ENCODE measurements at regions not wholly inside any gene's neighbourhood (a gene's known extent, or its start where the extent isn't known, plus 50 kb on each side); places are given as distances from the start of the nearest gene placed in this dataset.

GRCh38 chr12:131192951-131193350 lies 239.2 kb downstream of the ADGRD1 start:
- no peak overlapping the region for H3K9ac ChIP-seq (ENCODE audit: low read length)
- no peak overlapping the region for H3K27ac ChIP-seq (ENCODE audit: low read depth, low read length)
- H2BK15ac ChIP-seq (replicated peaks; ENCODE audit: low read depth), result no peak overlapping the region
- no peak overlapping the region for H2BK5ac ChIP-seq (ENCODE audit: low read length)
- H3K4me3 ChIP-seq (ENCODE audit: low read length), result no peak overlapping the region
- no peaks in the 10 kb centered on the region for H3K36me3 ChIP-seq (ENCODE audit: control insufficient read depth, insufficient read depth, low read length)
- no peak for DNase-seq
- H3K79me2 ChIP-seq (ENCODE audit: control insufficient read depth, insufficient read depth, low read length), result no peaks in the 10 kb centered on the region
- no peak overlapping the region for H3K56ac ChIP-seq (ENCODE audit: low read length)
- WGBS (ENCODE audit: extremely low coverage, insufficient coverage, low lambda C conversion rate), result no CpG with 5 or more reads among the region's 7 CpGs
- H3K4me1 ChIP-seq (ENCODE audit: control insufficient read depth, low read depth, low read length), result no peaks in the 10 kb centered on the region
- H4K5ac ChIP-seq (ENCODE audit: low read length), result no peak overlapping the region
- no peak overlapping the region for H3K18ac ChIP-seq (ENCODE audit: low read length)
- no peak overlapping the region for H3K23ac ChIP-seq (ENCODE audit: low read length)
- no peak overlapping the region for H3K4ac ChIP-seq (ENCODE audit: low read depth, low read length)
- H3K27me3 ChIP-seq (ENCODE audit: insufficient read depth, low read length, poor library complexity), result no peaks in the 10 kb centered on the region
- no peak overlapping the region for H3K4me2 ChIP-seq (ENCODE audit: low read length)
- no peak overlapping the region for H2AK5ac ChIP-seq (ENCODE audit: low read length)
- H3K79me1 ChIP-seq (ENCODE audit: low read length), result no peaks in the 10 kb centered on the region
- no peak overlapping the region for H2BK120ac ChIP-seq (ENCODE audit: low read depth, low read length)
- no peak overlapping the region for H4K8ac ChIP-seq (ENCODE audit: low read depth, low read length)

- DNase-seq, result no peak
- no peak overlapping the region for H2BK120ac ChIP-seq (ENCODE audit: low read depth, low read length)
- H3K79me1 ChIP-seq (ENCODE audit: low read length), result no peaks in the 10 kb centered on the region
- H4K5ac ChIP-seq (ENCODE audit: low read length), result no peak overlapping the region
- no peak overlapping the region for H4K8ac ChIP-seq (ENCODE audit: low read depth, low read length)
- no peak overlapping the region for H2BK5ac ChIP-seq (ENCODE audit: low read length)
- no peak overlapping the region for H3K18ac ChIP-seq (ENCODE audit: low read length)
- no peak overlapping the region for H3K56ac ChIP-seq (ENCODE audit: low read length)
- no CpG with 5 or more reads among the region's 5 CpGs for whole genome bisulfite sequencing (ENCODE audit: extremely low coverage, insufficient coverage, low lambda C conversion rate)
- H3K36me3 ChIP-seq (ENCODE audit: control insufficient read depth, insufficient read depth, low read length), result no peaks in the 10 kb centered on the region
- no peak overlapping the region for H3K9ac ChIP-seq (ENCODE audit: low read length)
- no peaks in the 10 kb centered on the region for H3K27me3 ChIP-seq (ENCODE audit: insufficient read depth, low read length, poor library complexity)
- H3K4me2 ChIP-seq (ENCODE audit: low read length), result no peak overlapping the region
- H2BK15ac ChIP-seq (replicated peaks; ENCODE audit: low read depth), result no peak overlapping the region
- no peaks in the 10 kb centered on the region for H3K79me2 ChIP-seq (ENCODE audit: control insufficient read depth, insufficient read depth, low read length)
- H3K4ac ChIP-seq (ENCODE audit: low read depth, low read length), result no peak overlapping the region
- H3K4me1 ChIP-seq (ENCODE audit: control insufficient read depth, low read depth, low read length), result no peaks in the 10 kb centered on the region
- H3K23ac ChIP-seq (ENCODE audit: low read length), result no peak overlapping the region
- H3K27ac ChIP-seq (ENCODE audit: low read depth, low read length), result no peak overlapping the region
- no peak overlapping the region for H3K4me3 ChIP-seq (ENCODE audit: low read length)
- no peak overlapping the region for H2AK5ac ChIP-seq (ENCODE audit: low read length)
Measured at GRCh38 chr12:131194166-131194565, 240.5 kb downstream of the ADGRD1 start.

GRCh38 chr12:131195796-131196195 lies 242.1 kb downstream of the ADGRD1 start:
- Histone ChIP-seq H2BK120ac (ENCODE audit: low read depth, low read length) (no peak overlapping the region), H4K8ac (ENCODE audit: low read depth, low read length) (no peak overlapping the region), H2BK15ac (replicated peaks; ENCODE audit: low read depth) (no peak overlapping the region), H4K5ac (ENCODE audit: low read length) (no peak overlapping the region), H3K4me1 (ENCODE audit: control insufficient read depth, low read depth, low read length) (no peaks in the 10 kb centered on the region), H3K27ac (ENCODE audit: low read depth, low read length) (no peak overlapping the region), H3K23ac (ENCODE audit: low read length) (no peak overlapping the region), H3K36me3 (ENCODE audit: control insufficient read depth, insufficient read depth, low read length) (no peaks in the 10 kb centered on the region), H3K79me1 (ENCODE audit: low read length) (no peaks in the 10 kb centered on the region), H3K4me3 (ENCODE audit: low read length) (no peak overlapping the region), H3K79me2 (ENCODE audit: control insufficient read depth, insufficient read depth, low read length) (no peaks in the 10 kb centered on the region), H3K9ac (ENCODE audit: low read length) (no peak overlapping the region), H3K27me3 (ENCODE audit: insufficient read depth, low read length, poor library complexity) (no peaks in the 10 kb centered on the region), H3K4me2 (ENCODE audit: low read length) (no peak overlapping the region), H2BK5ac (ENCODE audit: low read length) (no peak overlapping the region), H3K4ac (ENCODE audit: low read depth, low read length) (no peak overlapping the region), H3K18ac (ENCODE audit: low read length) (no peak overlapping the region), H2AK5ac (ENCODE audit: low read length) (no peak overlapping the region), H3K56ac (ENCODE audit: low read length) (no peak overlapping the region)
- no CpG with 5 or more reads among the region's 9 CpGs for WGBS (ENCODE audit: extremely low coverage, insufficient coverage, low lambda C conversion rate)
- DNase-seq, result no peak

GRCh38 chr12:131196220-131196619 lies 242.5 kb downstream of the ADGRD1 start:
- no CpG with 5 or more reads among the region's 4 CpGs for WGBS (ENCODE audit: extremely low coverage, insufficient coverage, low lambda C conversion rate)

GRCh38 chr12:131197490-131197889 lies 243.8 kb downstream of the ADGRD1 start:
- no peak overlapping the region for H3K4me3 ChIP-seq (ENCODE audit: low read length)
- no peak overlapping the region for H3K9ac ChIP-seq (ENCODE audit: low read length)

More at GRCh38 chr12:131196220-131196619, 242.5 kb downstream of the ADGRD1 start:
- H3K4me2 ChIP-seq (ENCODE audit: low read length), result no peak overlapping the region
- no peak overlapping the region for H4K8ac ChIP-seq (ENCODE audit: low read depth, low read length)
- no peak overlapping the region for H3K4me3 ChIP-seq (ENCODE audit: low read length)
- H3K79me2 ChIP-seq (ENCODE audit: control insufficient read depth, insufficient read depth, low read length), result no peaks in the 10 kb centered on the region
- DNase-seq, result no peak
- H2BK5ac ChIP-seq (ENCODE audit: low read length), result no peak overlapping the region
- no peak overlapping the region for H2AK5ac ChIP-seq (ENCODE audit: low read length)
- H3K4ac ChIP-seq (ENCODE audit: low read depth, low read length), result no peak overlapping the region
- no peaks in the 10 kb centered on the region for H3K79me1 ChIP-seq (ENCODE audit: low read length)
- no peaks in the 10 kb centered on the region for H3K27me3 ChIP-seq (ENCODE audit: insufficient read depth, low read length, poor library complexity)
- H3K36me3 ChIP-seq (ENCODE audit: control insufficient read depth, insufficient read depth, low read length), result no peaks in the 10 kb centered on the region
- no peak overlapping the region for H2BK120ac ChIP-seq (ENCODE audit: low read depth, low read length)
- H3K9ac ChIP-seq (ENCODE audit: low read length), result no peak overlapping the region
- no peak overlapping the region for H3K56ac ChIP-seq (ENCODE audit: low read length)
- no peak overlapping the region for H2BK15ac ChIP-seq (replicated peaks; ENCODE audit: low read depth)
- H3K27ac ChIP-seq (ENCODE audit: low read depth, low read length), result no peak overlapping the region
- no peak overlapping the region for H3K18ac ChIP-seq (ENCODE audit: low read length)
- no peaks in the 10 kb centered on the region for H3K4me1 ChIP-seq (ENCODE audit: control insufficient read depth, low read depth, low read length)
- H3K23ac ChIP-seq (ENCODE audit: low read length), result no peak overlapping the region
- no peak overlapping the region for H4K5ac ChIP-seq (ENCODE audit: low read length)

GRCh38 chr12:131199221-131199620 lies 245.5 kb downstream of the ADGRD1 start:
- H3K56ac ChIP-seq (ENCODE audit: low read length), result no peak overlapping the region

More at GRCh38 chr12:131197490-131197889, 243.8 kb downstream of the ADGRD1 start:
- Histone ChIP-seq H3K4me2 (ENCODE audit: low read length) (no peak overlapping the region), H3K18ac (ENCODE audit: low read length) (no peak overlapping the region), H3K4ac (ENCODE audit: low read depth, low read length) (no peak overlapping the region), H3K27ac (ENCODE audit: low read depth, low read length) (no peak overlapping the region), H3K79me2 (ENCODE audit: control insufficient read depth, insufficient read depth, low read length) (no peaks in the 10 kb centered on the region), H3K27me3 (ENCODE audit: insufficient read depth, low read length, poor library complexity) (no peaks in the 10 kb centered on the region), H3K79me1 (ENCODE audit: low read length) (no peaks in the 10 kb centered on the region), H4K5ac (ENCODE audit: low read length) (no peak overlapping the region), H2BK5ac (ENCODE audit: low read length) (no peak overlapping the region), H3K23ac (ENCODE audit: low read length) (no peak overlapping the region), H3K56ac (ENCODE audit: low read length) (no peak overlapping the region), H2AK5ac (ENCODE audit: low read length) (no peak overlapping the region), H2BK15ac (replicated peaks; ENCODE audit: low read depth) (no peak overlapping the region), H3K4me1 (ENCODE audit: control insufficient read depth, low read depth, low read length) (no peaks in the 10 kb centered on the region), H2BK120ac (ENCODE audit: low read depth, low read length) (no peak overlapping the region), H4K8ac (ENCODE audit: low read depth, low read length) (no peak overlapping the region), H3K36me3 (ENCODE audit: control insufficient read depth, insufficient read depth, low read length) (no peaks in the 10 kb centered on the region)
- WGBS (ENCODE audit: extremely low coverage, insufficient coverage, low lambda C conversion rate), result no CpG with 5 or more reads among the region's 7 CpGs
- DNase-seq, result no peak

More at GRCh38 chr12:131199221-131199620, 245.5 kb downstream of the ADGRD1 start:
- DNase-seq, result no peak
- H3K4me2 ChIP-seq (ENCODE audit: low read length), result no peak overlapping the region
- no peak overlapping the region for H2BK15ac ChIP-seq (replicated peaks; ENCODE audit: low read depth)
- H3K79me2 ChIP-seq (ENCODE audit: control insufficient read depth, insufficient read depth, low read length), result no peaks in the 10 kb centered on the region
- H3K4ac ChIP-seq (ENCODE audit: low read depth, low read length), result no peak overlapping the region
- H4K5ac ChIP-seq (ENCODE audit: low read length), result no peak overlapping the region
- no peak overlapping the region for H2BK120ac ChIP-seq (ENCODE audit: low read depth, low read length)
- no peaks in the 10 kb centered on the region for H3K27me3 ChIP-seq (ENCODE audit: insufficient read depth, low read length, poor library complexity)
- H3K9ac ChIP-seq (ENCODE audit: low read length), result no peak overlapping the region
- H3K27ac ChIP-seq (ENCODE audit: low read depth, low read length), result no peak overlapping the region
- no peak overlapping the region for H2BK5ac ChIP-seq (ENCODE audit: low read length)
- no peak overlapping the region for H4K8ac ChIP-seq (ENCODE audit: low read depth, low read length)
- no peaks in the 10 kb centered on the region for H3K36me3 ChIP-seq (ENCODE audit: control insufficient read depth, insufficient read depth, low read length)
- H3K18ac ChIP-seq (ENCODE audit: low read length), result no peak overlapping the region
- no peaks in the 10 kb centered on the region for H3K4me1 ChIP-seq (ENCODE audit: control insufficient read depth, low read depth, low read length)
- H2AK5ac ChIP-seq (ENCODE audit: low read length), result no peak overlapping the region
- H3K79me1 ChIP-seq (ENCODE audit: low read length), result no peaks in the 10 kb centered on the region
- WGBS (ENCODE audit: extremely low coverage, insufficient coverage, low lambda C conversion rate), result 100% methylated on average over 2 of the region's 3 CpGs
- no peak overlapping the region for H3K4me3 ChIP-seq (ENCODE audit: low read length)
- no peak overlapping the region for H3K23ac ChIP-seq (ENCODE audit: low read length)

All from mesendoderm (in vitro differentiated cells).